Sigmoid colon (tissue), 6 donors: ENCODE measurements at regions not wholly inside any gene's neighbourhood (a gene's known extent, or its start where the extent isn't known, plus 50 kb on each side); places are given as distances from the start of the nearest gene placed in this dataset.

Experiments
- DNase-seq: peaks from one replicate; pipeline ENCODE4 v3.0.0-alpha.2; 2019
- H3K27ac ChIP-seq, 4 donors: fragments of 200-600 bp; sonication (generic); one replicate each; pipeline ENCODE4 v1.5.1; 2016 to 2019; ENCODE audit warnings: mild to moderate bottlenecking in 1 of 4
- H3K27me3 ChIP-seq, 3 donors: fragments of 200-600 bp; sonication (generic); one replicate each; pipeline ENCODE4 v1.5.1; 2019; ENCODE audit warnings: mild to moderate bottlenecking in 1 of 3
- H3K36me3 ChIP-seq, 4 donors: fragments of 200-600 bp; sonication (generic); one replicate each; pipeline ENCODE4 v1.5.1; 2016 to 2019
- H3K4me1 ChIP-seq, 4 donors: fragments of 200-600 bp; sonication (generic); one replicate each; pipeline ENCODE4 v1.5.1; 2017 to 2019
- H3K4me3 ChIP-seq, 4 donors: fragments of 200-600 bp; sonication (generic); one replicate each; pipeline ENCODE4 v1.5.1; 2017 to 2019; ENCODE audit warnings: mild to moderate bottlenecking in 2 of 4, moderate library complexity in 1 of 4
- H3K9me3 ChIP-seq, 4 donors: fragments of 200-600 bp in 3 of 4; sonication (generic) in 3 of 4; one replicate each; pipeline versions ENCODE4 v1.5.1 to v1.6.1; 2013 to 2019
- EP300 ChIP-seq, 4 donors: sonication (generic); formaldehyde crosslinking; IDR thresholded peaks; one replicate each; pipeline ENCODE4 v1.6.1; 2017; ENCODE audit warnings: antibody characterized with exemption in 4 of 4
- POLR2A ChIP-seq, 2 donors: fragments of 450-650 bp; IDR thresholded peaks; one replicate each; pipeline ENCODE4 v1.6.1; 2016; ENCODE audit warnings: antibody characterized with exemption in 2 of 2, mild to moderate bottlenecking in 2 of 2, moderate library complexity in 2 of 2
- POLR2AphosphoS5 ChIP-seq, 4 donors: sonication (generic); formaldehyde crosslinking; IDR thresholded peaks; one replicate each; pipeline ENCODE4 v1.6.1; 2017; ENCODE audit warnings: antibody characterized with exemption in 4 of 4
- WGBS, 2 donors: extraction: QIAGEN DNeasy Blood & Tissue Kit; methylation state at CpG; one replicate each; pipeline ENCODE4 v1.1.7; 2013; 5-methylcytosine and 5-hydroxymethylcytosine counted together
- intact Hi-C: fragments of 100-400 bp; cut with DNase I; formaldehyde crosslinking; loops from one replicate; pipeline ENCODE4 v1.15.1; 2023
- TF ChIP-seq, protein P1 (sequence below), 4 experiments: fragments of 450-650 bp in 3 of 4; fragments of 200-600 bp in 1 of 4; IDR thresholded peaks; one replicate each; pipeline ENCODE4 v1.5.1; 2016 to 2019; ENCODE audit warnings: antibody characterized with exemption in 4 of 4, mild to moderate bottlenecking in 3 of 4, moderate library complexity in 2 of 4
- donor health status: healthy with polysubstance abuse.
- donor health status: healthy.

- DNase-seq: no peak
- TF ChIP-seq, protein P1, sequence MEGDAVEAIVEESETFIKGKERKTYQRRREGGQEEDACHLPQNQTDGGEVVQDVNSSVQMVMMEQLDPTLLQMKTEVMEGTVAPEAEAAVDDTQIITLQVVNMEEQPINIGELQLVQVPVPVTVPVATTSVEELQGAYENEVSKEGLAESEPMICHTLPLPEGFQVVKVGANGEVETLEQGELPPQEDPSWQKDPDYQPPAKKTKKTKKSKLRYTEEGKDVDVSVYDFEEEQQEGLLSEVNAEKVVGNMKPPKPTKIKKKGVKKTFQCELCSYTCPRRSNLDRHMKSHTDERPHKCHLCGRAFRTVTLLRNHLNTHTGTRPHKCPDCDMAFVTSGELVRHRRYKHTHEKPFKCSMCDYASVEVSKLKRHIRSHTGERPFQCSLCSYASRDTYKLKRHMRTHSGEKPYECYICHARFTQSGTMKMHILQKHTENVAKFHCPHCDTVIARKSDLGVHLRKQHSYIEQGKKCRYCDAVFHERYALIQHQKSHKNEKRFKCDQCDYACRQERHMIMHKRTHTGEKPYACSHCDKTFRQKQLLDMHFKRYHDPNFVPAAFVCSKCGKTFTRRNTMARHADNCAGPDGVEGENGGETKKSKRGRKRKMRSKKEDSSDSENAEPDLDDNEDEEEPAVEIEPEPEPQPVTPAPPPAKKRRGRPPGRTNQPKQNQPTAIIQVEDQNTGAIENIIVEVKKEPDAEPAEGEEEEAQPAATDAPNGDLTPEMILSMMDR (IDR thresholded peaks at IDR 0.05): no peak
- TF ChIP-seq EP300 (IDR thresholded peaks at IDR 0.05): no peak
- no peak for TF ChIP-seq POLR2A (IDR thresholded peaks at IDR 0.05)
- TF ChIP-seq POLR2AphosphoS5 (IDR thresholded peaks at IDR 0.05): no peak
- 71 to 82% methylated on average over 2 of the region's 2 CpGs for WGBS, 2 donors
- H3K27ac ChIP-seq: no peak overlapping the region
- H3K36me3 ChIP-seq: no peaks in the 10 kb centered on the region
- H3K27me3 ChIP-seq: no peaks in the 10 kb centered on the region
- no peaks in the 10 kb centered on the region for H3K9me3 ChIP-seq
- no peaks in the 10 kb centered on the region for H3K4me1 ChIP-seq
- intact Hi-C loops: no loop called here
- H3K4me3 ChIP-seq: no peak overlapping the region
Measured at GRCh38 chr4:124874172-124874450, 161.6 kb upstream of the ANKRD50 start.

- Histone ChIP-seq H3K36me3 (no peaks in the 10 kb centered on the region), H3K4me1 (no peaks in the 10 kb centered on the region), H3K9me3 (no peaks in the 10 kb centered on the region), H3K4me3 (no peak overlapping the region), H3K27me3 (no peaks in the 10 kb centered on the region), H3K27ac (no peak overlapping the region)
- WGBS, 2 donors: 53 to 61% methylated on average over 2 of the region's 2 CpGs
- no peak for TF ChIP-seq POLR2AphosphoS5 (IDR thresholded peaks at IDR 0.05)
- TF ChIP-seq EP300 (IDR thresholded peaks at IDR 0.05): no peak
- no peak for TF ChIP-seq POLR2A (IDR thresholded peaks at IDR 0.05)
- TF ChIP-seq, protein P1 (IDR thresholded peaks at IDR 0.05): no peak
- intact Hi-C loops: no loop called here
- DNase-seq: no peak
Measured at GRCh38 chr4:124873361-124874171, 161.0 kb upstream of the ANKRD50 start.

- Histone ChIP-seq H3K9me3 (no peaks in the 10 kb centered on the region), H3K27ac (no peak overlapping the region), H3K4me3 (no peak overlapping the region), H3K4me1 (no peaks in the 10 kb centered on the region), H3K36me3 (no peaks in the 10 kb centered on the region), H3K27me3 (no peaks in the 10 kb centered on the region)
- TF ChIP-seq, protein P1 (IDR thresholded peaks at IDR 0.05): no peak
- no peak for TF ChIP-seq POLR2A (IDR thresholded peaks at IDR 0.05)
- TF ChIP-seq POLR2AphosphoS5 (IDR thresholded peaks at IDR 0.05): no peak
- no peak for TF ChIP-seq EP300 (IDR thresholded peaks at IDR 0.05)
- no peak for DNase-seq
- intact Hi-C loops: no loop called here
- WGBS, 2 donors: 84 to 88% methylated on average over 2 of the region's 2 CpGs
Measured at GRCh38 chr4:124872659-124873058, 160.1 kb upstream of the ANKRD50 start.

DNA sequence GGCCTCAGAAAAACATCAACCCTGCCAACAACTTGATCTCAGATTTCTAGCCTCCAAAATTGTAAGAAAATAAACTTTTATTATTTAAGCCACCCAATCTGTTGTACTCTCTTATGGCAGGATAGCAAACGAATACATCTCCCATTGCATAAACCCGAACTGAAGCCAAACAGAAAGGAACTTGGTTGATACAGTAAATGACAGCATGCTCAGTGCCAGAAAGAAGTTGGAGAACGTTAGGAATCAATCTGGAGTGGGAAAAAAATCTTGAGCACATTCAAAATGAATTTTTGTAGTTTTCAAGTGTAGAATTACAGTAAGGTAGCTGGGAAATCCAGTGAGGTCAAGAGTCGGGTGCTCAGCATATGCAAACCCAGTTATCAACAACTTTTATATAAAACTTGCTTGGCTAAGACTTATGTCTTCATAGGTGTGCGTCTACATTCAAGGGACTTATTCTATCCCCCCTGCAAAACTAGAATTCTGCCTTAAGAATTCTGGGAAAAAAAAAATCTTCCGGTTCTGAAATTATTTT lies 157.5 kb upstream of the ANKRD50 start:
- intact Hi-C loops: no loop called here
- 74 to 77% methylated on average over 6 of the region's 6 CpGs for WGBS, 2 donors

More for the DNA sequence above, 157.5 kb upstream of the ANKRD50 start:
- Histone ChIP-seq H3K4me1 (no peaks in the 10 kb centered on the region), H3K27me3 (no peaks in the 10 kb centered on the region), H3K4me3 (no peak overlapping the region), H3K9me3 (no peaks in the 10 kb centered on the region), H3K36me3 (no peaks in the 10 kb centered on the region), H3K27ac (no peak overlapping the region)
- TF ChIP-seq, protein P1 (IDR thresholded peaks at IDR 0.05): no peak
- TF ChIP-seq POLR2A (IDR thresholded peaks at IDR 0.05) (no peak), EP300 (IDR thresholded peaks at IDR 0.05) (no peak), POLR2AphosphoS5 (IDR thresholded peaks at IDR 0.05) (no peak)
- no peak for DNase-seq
